Ecto neural progenitor cell (in vitro differentiated cells): ENCODE measurements at regions not wholly inside any gene's neighbourhood (a gene's known extent, or its start where the extent isn't known, plus 50 kb on each side); places are given as distances from the start of the nearest gene placed in this dataset.
"Not testable (repeated sequence)": the region's sequence is repeated elsewhere in the genome, so short reads cannot be mapped to it uniquely, and the experiment has no call there.

ENCODE experiments used
- DNase-seq: peaks from one replicate; pipeline ENCODE4 v3.0.0-alpha.2; 2018; ENCODE audit warnings: low spot score

DNA sequence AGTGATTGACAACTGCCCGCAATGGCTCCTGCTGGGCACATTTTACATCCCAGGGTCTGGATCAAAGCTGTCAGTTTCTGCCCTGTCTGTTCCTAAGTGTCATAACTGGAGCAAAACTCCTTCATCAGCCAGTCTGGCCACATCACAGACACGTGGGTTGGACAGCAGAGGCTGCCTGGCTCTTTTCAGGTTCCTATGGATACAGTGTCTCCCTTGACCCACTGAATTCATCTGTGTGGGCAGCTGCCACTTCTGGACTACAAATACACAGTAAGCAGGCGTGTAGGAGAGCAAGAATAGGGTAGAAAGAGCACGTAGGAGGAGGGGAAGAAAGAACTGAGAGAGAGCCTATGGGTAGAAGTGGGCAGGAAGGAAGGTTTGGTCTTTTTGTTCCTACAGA lies 238.0 kb downstream of the ENC1 start:
- no peak for DNase-seq

DNA sequence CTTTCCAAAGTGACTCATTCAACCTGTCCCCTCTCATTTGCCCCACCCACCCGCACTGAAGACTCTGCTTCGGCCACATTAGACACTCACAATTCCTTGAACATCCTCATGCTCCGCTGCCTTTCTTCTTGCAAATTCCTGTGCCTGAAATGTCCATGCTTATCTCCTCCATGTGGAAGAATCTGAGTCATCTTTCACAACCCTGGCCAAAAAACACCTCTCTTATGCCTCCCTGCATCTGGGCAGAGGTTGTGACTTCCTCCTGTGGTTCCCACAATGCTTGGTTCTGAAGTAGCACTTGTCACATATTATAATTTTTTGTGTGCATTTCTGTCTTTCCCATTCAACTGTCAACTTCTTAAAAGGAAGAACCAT lies 238.6 kb downstream of the ENC1 start:
- no peak for DNase-seq

DNA sequence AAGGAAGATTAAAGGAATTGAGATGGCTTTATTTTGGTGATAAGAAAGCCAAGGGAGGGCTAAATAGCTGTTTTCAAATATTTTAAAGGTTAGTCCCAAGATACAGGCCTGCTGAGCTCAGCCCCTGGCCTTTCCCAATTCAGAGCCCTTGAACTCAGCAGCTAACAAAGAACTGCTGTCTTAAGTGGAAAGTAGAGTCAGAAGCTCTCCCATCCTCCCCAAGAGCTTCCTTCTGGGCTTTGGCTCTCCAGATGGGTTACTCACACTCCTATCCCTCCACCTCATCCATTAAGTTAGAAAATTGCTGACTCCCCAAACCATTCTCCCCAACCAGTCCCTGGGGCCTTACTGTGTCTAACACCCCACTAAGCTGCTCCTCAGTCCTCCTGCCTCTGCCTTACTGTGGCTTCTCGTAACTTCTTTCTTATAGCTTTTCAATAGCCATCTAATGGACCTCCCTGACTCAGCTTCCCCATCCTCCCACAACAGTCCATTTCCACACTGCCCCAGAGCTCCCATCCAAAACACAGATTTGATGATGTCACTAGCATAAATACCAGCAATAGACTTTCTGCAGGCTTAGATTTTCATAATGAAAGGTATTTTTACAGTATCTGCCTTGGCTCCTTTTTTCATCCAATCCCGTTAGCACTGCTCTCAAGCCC lies 239.1 kb downstream of the ENC1 start:
- no peak for DNase-seq

DNA sequence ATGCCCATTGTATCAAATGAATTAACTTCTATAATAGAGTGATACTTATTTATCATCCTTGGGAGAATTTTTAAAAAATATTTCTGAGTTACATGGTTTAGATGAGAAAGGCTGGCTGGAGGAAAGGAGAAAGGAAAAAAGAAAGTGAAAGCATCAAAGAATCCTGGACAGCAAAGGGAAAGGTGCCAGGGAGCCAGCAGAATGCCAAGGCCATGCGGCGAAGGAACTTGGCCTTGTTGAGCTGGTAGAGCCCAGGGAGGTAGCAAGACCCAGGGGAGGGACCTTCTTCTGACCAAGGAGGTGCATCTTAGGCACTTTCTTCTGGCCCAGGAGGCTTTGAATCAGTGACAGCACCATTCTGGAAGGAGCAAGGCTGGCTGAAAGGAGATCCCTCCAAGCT lies 240.5 kb downstream of the ENC1 start:
- DNase-seq, result no peak

DNA sequence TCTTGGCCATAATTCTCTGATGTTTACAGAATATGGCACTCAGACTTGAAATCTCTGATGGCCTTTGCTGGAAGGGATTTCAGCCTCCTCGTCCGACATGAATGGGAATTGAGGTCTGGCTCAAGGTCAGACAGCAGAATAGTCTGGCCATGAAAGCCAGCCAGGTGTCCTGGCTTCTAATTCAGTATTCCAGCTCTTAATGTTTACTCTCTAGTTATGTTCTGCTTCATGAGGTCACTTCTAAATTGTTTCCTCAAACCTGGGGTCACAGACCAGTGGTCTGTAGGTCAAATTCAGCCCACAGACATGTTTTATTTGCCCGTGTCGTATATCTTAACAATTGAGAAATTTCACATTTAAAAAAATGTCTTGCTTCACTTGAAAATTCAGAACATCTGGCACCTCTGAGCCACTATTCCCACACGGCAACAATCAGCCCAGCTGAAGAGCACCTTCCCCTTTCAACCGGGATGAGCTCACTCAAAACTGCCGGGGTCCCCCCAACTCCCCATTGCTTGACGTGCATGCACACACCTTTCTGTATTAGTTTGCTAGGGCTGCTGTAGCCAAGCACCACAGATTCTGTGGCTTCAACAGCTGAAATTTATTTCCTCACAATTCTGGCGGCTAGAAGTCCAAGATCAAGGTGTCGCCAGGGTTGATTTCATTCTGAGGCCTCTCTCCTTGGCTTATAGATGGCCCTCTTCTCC lies 243.5 kb downstream of the ENC1 start:
- DNase-seq, result no peak

DNA sequence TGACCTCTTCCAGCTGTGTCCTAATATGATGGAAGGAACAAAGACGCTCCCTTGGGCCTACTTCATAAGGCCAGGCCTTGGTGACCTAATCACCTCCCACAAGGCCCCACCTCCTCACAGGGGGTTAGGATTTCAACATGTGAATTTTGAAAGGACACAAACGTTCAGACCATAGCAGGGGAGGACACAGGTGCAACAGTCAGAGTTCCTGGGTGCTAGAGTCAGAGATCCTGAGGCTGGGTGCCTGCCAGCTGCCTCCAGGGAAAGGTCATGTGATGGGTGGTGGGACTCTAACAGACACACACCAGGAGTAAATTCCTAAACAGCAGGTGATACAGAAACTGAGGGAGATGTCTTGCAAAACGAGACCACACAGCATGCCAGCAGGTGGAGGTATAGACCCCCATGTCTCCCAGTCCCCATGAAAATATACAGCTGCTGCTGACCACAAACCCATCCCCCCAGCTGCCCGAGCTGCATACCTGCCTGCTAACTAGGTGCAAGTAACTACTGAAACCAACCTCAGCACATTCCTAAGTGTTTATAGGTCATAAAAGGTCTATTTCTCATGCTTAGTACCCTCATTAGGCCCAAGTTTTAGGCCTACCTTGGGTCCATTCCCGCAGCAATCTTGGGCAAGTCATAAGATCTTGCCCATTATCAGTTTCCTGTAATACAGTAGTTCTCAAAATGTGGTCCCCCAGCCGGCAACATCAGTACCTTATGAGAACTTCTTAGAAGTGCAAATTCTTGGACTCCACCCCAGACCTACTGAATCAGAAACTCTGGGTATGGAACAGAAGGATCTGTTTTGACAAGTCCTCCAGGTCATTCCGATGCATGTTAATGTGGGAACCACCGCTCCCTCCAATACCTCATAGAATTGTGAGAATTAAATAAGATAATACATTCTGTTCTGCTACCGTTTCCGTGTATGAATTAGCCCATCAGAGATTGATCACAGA lies 245.3 kb downstream of the ENC1 start:
- DNase-seq, result no peak

DNA sequence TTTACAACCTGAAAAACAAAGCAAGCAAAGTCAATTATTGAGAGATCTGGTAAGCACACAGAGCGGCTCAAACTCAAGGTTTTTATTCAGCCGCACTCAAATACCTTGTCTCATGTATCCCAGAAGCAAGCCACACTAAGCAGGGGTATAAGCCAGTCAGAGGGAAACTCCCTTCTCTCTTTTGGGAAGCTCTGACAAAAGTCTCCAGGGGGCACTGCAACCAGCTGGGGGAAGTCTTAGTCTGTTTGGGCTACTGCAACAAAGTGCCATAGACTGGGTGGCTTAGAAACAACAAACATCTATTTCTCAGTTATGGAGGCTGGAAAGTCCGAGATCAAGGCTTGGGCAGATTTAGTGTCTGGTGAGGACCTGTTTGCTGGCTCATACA lies 246.0 kb downstream of the ENC1 start:
- DNase-seq, result no peak

DNA sequence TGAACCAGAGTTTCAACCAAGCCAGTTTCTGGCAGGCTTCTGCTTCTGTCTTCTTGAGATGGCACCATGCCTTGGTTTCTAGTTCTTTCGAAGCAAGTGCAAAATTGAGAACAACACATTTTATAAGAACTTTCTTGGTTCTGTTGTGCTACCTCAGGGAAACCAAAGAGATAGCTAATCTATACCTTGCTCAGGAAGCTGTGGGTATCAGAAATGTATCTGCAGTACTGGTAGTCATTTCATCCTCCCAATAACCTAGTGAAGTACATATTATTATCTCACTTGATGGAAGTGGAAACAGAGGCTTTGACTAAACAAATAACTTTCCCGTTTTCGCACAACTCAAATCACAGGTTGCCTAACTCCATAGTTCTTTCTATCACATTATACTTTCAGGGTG lies 246.6 kb downstream of the ENC1 start:
- no peak for DNase-seq

DNA sequence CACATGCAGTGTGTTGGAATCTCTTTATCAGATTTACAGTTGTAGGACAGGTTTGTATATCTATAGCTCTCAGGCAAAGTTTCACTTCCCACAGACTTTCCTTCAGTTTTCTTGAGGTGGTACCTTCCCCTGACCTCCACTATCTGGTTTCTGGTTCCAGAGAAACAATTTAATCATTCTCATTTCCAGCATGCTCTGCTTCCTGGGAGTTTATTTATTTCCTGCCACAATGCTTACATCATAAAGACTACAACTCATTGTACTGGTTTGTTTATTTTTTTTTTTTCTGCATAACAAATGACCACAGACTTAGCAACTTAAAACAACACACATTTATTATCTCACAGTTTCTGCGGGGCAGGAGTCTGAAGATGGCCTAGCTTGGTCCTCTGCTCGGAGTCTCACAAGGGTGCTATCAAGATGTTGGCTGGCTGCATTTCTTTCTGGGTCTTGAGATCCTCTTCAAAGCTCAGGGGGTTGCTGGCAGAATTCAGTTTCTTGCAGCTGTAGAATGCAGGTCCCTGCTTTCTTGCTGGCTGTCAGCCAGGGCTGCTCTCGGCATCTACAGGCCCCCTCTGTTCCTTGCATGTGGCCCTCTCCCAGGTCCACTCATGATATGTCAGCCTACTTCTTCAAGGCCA lies 247.7 kb downstream of the ENC1 start:
- no peak for DNase-seq

DNA sequence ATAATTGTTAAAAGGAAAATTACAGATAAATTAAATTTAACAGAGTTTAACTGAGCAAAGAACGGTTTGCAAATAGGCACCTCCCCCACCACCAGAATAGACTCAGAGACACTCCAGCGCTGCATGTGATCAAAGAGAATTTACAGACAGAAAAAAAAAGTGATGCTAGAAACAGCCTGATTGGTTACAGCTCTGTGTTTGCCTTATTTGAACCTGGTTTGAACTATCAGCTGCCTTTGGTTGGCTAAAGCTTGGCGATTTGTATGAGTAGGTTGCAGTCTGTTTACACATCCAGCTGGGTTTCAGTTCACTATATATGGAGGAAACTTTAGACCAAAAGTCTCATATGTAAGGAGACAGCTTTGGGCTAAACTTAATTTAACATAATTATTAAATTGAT lies 249.1 kb downstream of the ENC1 start:
- no peak for DNase-seq

DNA sequence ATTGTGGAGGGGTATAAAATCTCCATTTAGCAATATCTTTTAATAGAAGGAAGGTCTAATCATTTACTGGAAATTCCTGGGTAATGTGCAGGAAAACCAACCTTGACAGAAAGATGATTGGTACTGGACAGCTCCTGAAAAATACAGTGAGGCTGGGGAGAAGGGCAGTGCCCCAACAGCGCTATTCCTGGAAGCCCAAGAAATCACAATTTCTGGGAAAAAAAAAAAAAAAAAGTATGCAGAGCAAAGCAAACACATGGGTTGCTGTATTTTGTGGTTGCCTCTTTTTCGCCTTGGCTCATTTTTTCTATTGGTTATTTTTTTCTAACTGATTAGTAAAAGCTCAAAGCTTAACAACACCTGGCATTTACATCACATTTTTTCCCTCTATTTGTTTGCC lies 249.7 kb downstream of the ENC1 start:
- no peak for DNase-seq

DNA sequence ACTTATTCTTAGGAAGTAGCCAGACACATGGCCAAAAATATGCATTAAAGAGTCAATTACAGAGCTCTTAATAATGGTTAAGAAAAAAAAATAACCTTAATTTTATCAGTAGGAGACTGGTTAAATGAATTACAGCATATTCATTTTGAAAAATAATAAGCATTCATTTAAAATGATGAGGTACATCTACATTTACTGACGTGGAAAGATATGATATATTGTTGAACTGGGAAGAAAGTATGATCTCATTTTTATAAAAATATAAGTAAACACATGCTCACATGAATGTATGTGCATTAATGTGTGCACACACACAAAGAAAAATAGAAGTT lies 250.3 kb downstream of the ENC1 start:
- no peak for DNase-seq

DNA sequence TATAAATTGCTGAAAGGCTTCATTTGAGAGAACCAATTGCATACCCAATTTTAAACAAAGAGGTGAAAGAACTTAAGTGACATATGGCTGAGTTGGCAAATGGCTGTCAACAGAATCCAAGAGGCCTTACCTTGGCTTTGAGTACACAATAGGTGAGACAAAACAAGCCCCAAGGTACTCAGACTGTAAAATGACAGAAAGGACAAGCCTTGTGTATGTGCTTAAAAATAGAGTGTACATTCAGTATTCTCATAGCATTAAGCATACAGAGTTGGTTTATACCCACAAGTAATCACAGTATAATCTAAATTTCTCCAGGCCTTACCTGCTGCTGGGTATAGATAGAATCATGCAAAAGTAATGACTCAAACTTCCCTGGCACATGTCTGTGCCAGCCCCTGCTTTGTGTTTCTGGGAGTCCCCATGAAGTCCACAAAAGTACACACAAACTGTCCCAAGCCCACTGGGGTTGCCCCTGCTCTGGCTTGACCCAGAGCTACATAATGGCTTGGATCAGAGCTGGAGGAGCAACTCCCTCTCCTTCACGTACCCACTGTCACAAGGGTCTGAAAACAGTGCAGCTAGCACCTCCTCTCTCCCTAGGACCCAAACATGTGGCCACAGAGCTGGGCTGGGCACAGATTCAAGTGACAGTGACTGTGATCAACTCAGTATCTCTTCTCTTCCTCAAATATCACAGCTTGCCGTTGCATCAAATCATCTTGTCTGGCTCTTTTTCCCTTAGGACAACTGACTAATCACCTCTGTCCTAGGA lies 250.8 kb downstream of the ENC1 start:
- DNase-seq, result no peak

DNA sequence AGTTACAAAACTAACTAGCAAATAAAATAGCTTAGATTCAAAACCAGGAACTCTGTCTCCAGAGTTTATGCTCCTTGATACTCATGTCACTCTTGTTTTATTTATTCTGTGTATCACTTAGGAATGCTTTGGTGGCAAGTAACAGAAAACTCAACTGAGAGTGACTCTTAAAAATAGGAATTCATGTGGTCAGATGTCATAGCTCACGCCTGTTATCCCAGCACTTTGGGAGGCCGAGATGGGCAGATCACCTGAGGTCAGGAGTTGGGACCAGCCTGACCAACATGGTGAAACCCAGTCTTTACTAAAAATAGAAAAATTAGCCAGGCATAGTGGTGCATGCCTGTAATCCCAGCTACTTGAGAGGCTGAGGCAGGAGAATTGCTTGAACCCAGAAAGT lies 252.1 kb downstream of the ENC1 start:
- DNase-seq, result not testable (repeated sequence)

DNA sequence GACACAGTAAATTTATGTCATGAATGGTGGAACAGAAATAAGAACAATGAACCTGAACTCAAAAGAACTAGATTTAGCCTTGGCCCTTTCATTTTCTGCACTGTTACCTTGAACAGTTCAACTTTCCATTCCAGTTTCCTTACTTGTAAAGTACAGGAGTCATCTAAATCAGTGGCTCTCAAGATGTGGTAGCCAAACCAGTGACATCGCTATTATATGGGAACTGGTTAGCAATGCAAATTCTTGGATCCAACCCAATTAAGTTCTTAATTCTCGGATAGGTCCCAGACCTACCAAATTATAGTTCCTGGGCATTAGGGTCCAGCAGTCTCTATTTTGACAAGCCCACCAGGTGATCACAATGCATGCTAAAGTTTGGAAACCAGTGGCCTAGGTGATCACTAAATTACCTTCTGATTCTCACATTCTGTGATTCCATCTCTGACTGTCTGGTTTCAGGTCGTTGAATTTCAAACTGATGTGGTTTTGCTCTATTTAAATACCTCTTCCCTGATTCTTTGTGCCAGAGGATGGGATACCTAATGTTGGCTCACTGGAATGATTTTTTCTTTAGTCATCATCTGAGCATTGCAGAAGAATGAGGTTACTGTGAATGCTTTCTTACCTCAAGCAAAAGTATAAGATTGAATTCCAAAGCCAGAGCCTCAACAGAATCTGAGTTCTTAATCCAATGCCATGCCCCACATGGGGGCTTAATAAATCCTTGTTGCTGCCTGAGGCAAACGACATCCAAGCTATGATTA lies 253.8 kb downstream of the ENC1 start:
- no peak for DNase-seq

DNA sequence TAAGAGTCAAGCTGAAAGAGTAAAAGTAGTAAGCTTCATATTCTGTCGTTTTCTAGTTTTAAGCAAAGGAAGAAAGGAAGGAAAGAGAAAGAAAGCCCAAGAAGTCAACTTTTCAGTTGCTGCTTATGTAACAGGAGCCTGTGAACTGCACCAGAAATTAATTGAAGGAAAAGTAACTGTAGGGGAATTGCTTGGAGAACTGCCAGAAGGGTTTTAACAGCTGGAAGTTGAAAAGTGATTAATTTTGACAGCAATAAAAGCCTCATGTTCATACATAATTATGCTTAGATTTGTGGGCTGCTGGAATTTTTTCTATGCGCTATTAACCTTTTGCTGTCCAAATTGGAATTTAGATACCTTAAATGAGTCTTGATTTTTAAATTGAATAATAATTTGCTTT lies 255.7 kb downstream of the ENC1 start:
- DNase-seq, result no peak

DNA sequence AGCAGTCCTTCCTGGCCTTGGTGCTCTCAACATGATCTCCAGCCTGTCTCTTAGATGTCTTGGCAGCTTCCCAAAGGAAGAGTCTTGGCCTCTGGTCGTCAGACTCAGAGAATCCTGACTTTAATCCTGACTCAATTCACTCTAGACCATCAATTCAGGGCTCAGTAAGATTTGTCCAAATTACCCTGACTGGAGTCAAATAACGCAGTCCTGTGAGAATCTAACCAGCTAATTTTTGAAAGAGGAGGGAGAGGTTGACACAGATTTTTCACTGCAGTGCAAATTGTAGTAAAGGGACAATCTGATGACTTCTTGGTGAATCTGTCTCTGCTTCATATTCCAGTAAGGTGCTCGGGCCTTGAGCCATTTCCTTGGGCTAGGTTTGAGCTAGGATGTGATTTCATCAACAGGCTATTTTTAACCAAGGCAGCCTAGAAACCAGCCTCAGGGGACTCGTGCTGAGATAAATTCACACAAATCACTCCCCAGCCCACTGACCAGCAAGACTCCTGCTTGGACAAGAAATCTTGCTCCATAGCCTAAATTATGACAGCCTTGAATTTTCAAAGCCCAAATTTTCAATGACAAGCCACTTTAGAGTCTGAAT lies 257.4 kb downstream of the ENC1 start:
- peak; percentile 37 for DNase-seq

DNA sequence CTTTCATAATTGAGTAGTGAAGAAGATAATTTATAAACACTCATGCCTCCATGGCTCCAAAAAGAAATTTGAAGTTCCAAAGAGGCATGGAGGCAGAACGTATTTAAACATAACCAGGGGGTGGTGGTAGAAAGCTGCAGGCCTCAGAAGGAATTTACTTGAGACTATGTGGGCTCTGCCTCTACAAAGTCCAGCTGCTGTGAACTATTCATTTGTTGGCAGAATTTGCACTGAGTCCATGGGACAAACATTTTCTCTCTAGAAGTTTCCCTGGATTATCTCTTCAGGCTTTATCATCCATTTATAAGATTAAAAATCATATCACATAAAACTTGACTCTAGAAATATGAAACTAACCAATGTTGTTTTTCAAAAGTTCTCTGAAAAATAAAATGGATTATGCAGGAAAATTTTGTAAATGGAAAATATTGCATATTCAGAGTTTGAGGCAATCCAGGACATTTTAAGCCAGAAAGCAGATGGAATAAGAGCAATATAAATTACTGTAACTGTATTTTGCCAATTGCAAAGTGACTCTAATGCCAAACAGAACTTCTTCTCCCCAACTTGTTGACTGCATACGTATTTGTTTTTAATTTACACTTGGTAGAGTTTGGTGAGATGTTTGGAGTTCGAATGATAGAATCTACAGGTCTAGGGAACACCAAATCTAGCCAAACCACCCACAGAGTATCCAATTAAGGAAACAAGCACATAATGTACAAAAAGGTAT lies 258.2 kb downstream of the ENC1 start:
- no peak for DNase-seq

DNA sequence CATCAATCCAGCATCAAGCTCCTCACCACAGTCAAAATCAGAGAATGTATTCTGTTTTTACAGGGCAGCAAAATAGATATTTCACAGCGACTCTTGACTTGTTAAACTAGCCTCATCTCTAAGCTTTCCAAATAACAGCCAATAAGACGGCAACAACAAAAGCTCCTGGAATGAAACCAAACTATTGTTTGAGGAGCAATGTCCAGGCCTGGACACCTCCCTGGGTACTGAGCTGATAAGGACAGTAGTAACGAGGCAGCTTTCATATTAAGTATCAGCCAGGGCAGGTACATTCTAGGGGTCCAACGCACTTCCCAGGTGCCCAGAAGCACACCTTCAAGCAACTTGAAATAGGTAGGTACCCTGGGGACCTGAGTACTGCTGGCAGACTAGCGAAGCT lies 260.3 kb downstream of the ENC1 start:
- no peak for DNase-seq

DNA sequence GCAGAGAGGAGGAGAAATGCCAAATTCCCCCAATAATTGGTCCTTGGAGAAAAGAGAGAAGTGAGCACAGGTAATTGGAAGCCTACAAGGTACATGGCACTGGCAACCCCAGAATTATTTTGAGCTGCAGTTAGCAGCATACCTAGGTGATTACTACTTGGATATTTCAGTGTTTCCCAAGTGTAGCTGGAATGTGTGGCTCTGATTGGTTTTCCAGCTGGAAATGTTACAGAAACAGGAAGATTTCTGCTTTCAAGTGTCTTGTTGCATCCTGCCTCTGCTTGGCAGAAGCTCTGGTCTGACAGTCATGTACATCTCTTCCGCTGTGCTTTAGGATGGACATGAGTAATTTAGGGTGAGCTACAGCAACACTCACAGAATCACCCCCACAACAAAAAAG lies 262.1 kb downstream of the ENC1 start:
- DNase-seq, result no peak
